CD8-positive, alpha-beta memory T cell (primary cell): ENCODE measurements at regions not wholly inside any gene's neighbourhood (a gene's known extent, or its start where the extent isn't known, plus 50 kb on each side); places are given as distances from the start of the nearest gene placed in this dataset.

ENCODE experiments used
- CTCF ChIA-PET: fragments of 350-600 bp; sonication (Branson Sonifier 250); formaldehyde crosslinking; loops from one replicate; lab custom pipeline; 2021; ENCODE audit warnings: antibody characterized with exemption; lab: Charles Lee
- POLR2A ChIA-PET: fragments of 350-600 bp; sonication (Branson Sonifier 250); formaldehyde crosslinking; loops from one replicate; lab custom pipeline; 2021; ENCODE audit warnings: antibody characterized with exemption; lab: Charles Lee
- DNase-seq, 5 donors: peaks; one replicate each; pipeline versions ENCODE4 v3.0.0 to v3.0.0-alpha.2; 2020 to 2022; ENCODE audit warnings: mixed read lengths in 1 of 5
- H3K27ac ChIP-seq: one replicate; pipeline ENCODE4 v1.7.0; 2013; ENCODE audit warnings: low read depth, mild to moderate bottlenecking, low read length, moderate library complexity
- H3K27me3 ChIP-seq: 2 replicates; pipeline ENCODE4 v1.7.0; 2013; ENCODE audit warnings: low read length, mild to moderate bottlenecking; ENCODE audit not compliant: insufficient read depth, poor library complexity, severe bottlenecking
- H3K36me3 ChIP-seq: 2 replicates; pipeline ENCODE4 v1.7.0; 2013; ENCODE audit warnings: mild to moderate bottlenecking, low read length, moderate library complexity; ENCODE audit not compliant: insufficient read depth
- H3K4me1 ChIP-seq: 2 replicates; pipeline ENCODE4 v1.7.0; 2013; ENCODE audit warnings: mild to moderate bottlenecking, low read length, moderate library complexity; ENCODE audit not compliant: insufficient read depth
- H3K4me3 ChIP-seq: 2 replicates; pipeline ENCODE4 v1.7.0; 2013; ENCODE audit warnings: mild to moderate bottlenecking, low read length
- H3K9me3 ChIP-seq: 2 replicates; pipeline ENCODE4 v1.7.0; 2013; ENCODE audit warnings: mild to moderate bottlenecking, low read length
- H3K27ac Mint-ChIP-seq, 8 donors: one replicate each; pipeline ENCODE4 v1.8.0; 2020 to 2021; ENCODE audit warnings: mixed read lengths in 8 of 8, mild to moderate bottlenecking in 6 of 8, inconsistent platforms in 3 of 8, moderate library complexity in 3 of 8
- H3K27me3 Mint-ChIP-seq, 2 donors: one replicate each; pipeline ENCODE4 v1.8.0; 2020 to 2021; ENCODE audit warnings: mixed read lengths in 2 of 2, mild to moderate bottlenecking in 1 of 2, moderate library complexity in 1 of 2
- H3K36me3 Mint-ChIP-seq, 3 donors: one replicate each; pipeline ENCODE4 v1.8.0; 2020 to 2021; ENCODE audit warnings: mixed read lengths in 3 of 3, inconsistent platforms in 1 of 3, mild to moderate bottlenecking in 1 of 3
- H3K4me1 Mint-ChIP-seq, 3 donors: one replicate each; pipeline ENCODE4 v1.8.0; 2020 to 2021; ENCODE audit warnings: mixed read lengths in 3 of 3, inconsistent platforms in 1 of 3, mild to moderate bottlenecking in 1 of 3
- H3K4me3 Mint-ChIP-seq, 7 donors: one replicate each; pipeline ENCODE4 v1.8.0; 2020 to 2021; ENCODE audit warnings: mixed read lengths in 7 of 7, mild to moderate bottlenecking in 6 of 7, moderate library complexity in 4 of 7, inconsistent platforms in 2 of 7
- H3K9me3 Mint-ChIP-seq, 5 donors: one replicate each; pipeline ENCODE4 v1.8.0; 2020 to 2022; ENCODE audit warnings: mixed read lengths in 5 of 5, mild to moderate bottlenecking in 3 of 5, moderate library complexity in 2 of 5, inconsistent platforms in 1 of 5

DNA sequence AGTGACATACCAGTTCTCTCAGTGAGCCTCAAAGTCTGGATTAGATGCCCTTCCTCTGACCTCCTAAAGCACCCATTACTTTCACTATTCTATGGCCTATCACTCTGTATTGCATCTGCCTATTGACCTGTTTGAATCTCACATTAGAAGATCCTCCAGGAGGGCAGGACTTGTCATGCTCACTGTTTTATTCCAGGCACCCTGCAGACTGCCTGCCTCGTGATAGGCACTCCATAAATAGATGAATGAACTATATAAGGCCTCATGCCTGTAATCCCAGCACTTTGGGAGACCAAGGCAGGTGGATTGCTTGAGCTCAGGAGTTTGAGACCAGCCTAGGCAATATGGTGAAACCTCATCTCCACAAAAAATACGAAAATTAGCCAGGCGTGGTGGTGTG is 160.1 kb upstream of the CADM1 start:
- H3K27ac Mint-ChIP-seq: no peak overlapping the region
- no peaks in the 10 kb centered on the region for H3K4me1 Mint-ChIP-seq
- Histone ChIP-seq H3K36me3 (no peaks in the 10 kb centered on the region), H3K9me3 (no peaks in the 10 kb centered on the region), H3K4me1 (no peaks in the 10 kb centered on the region), H3K4me3 (no peak overlapping the region), H3K27ac (no peak overlapping the region), H3K27me3 (no peaks in the 10 kb centered on the region)
- ChIA-PET CTCF (no interaction called here), POLR2A (no interaction called here)
- no peak overlapping the region for H3K4me3 Mint-ChIP-seq
- H3K27me3 Mint-ChIP-seq: peaks cover 7 to 19% of the 10 kb centered on the region in 2 donors
- no peak for DNase-seq
- H3K36me3 Mint-ChIP-seq: peaks cover 0 to 1% (median 0%) of the 10 kb centered on the region in 3 donors
- peaks cover 0 to 8% (median 0%) of the 10 kb centered on the region in 5 donors for H3K9me3 Mint-ChIP-seq

DNA sequence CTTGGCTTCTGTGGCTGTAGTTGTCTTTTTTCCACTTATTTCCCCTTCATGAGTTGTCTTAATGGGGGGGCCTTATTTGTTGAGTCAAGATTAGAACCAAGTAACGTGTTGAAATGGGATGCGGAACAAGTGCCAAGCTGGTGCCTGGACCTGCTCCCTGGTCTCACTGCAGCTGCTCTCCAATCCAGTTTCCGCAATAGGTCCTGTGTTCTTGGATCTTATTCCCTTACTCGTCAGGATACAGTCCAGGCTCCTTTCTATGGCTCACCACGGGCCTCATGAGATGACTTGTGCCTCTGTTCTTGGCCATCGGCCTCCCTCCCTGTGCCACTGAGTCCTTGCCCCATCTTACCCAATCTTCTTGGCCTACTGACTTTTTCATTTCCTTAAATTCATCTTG is 159.6 kb upstream of the CADM1 start:
- H3K4me1 Mint-ChIP-seq: no peaks in the 10 kb centered on the region
- H3K27ac Mint-ChIP-seq: no peak overlapping the region
- POLR2A ChIA-PET: no interaction called here
- CTCF ChIA-PET: no interaction called here
- Histone ChIP-seq H3K4me3 (no peak overlapping the region), H3K4me1 (no peaks in the 10 kb centered on the region), H3K9me3 (no peaks in the 10 kb centered on the region), H3K27ac (no peak overlapping the region), H3K27me3 (no peaks in the 10 kb centered on the region), H3K36me3 (no peaks in the 10 kb centered on the region)
- H3K4me3 Mint-ChIP-seq: no peak overlapping the region
- no peak for DNase-seq
- peaks cover 12 to 20% of the 10 kb centered on the region in 2 donors for H3K27me3 Mint-ChIP-seq
- peaks cover 0 to 1% (median 0%) of the 10 kb centered on the region in 3 donors for H3K36me3 Mint-ChIP-seq
- H3K9me3 Mint-ChIP-seq: peaks cover 0 to 8% (median 0%) of the 10 kb centered on the region in 5 donors

DNA sequence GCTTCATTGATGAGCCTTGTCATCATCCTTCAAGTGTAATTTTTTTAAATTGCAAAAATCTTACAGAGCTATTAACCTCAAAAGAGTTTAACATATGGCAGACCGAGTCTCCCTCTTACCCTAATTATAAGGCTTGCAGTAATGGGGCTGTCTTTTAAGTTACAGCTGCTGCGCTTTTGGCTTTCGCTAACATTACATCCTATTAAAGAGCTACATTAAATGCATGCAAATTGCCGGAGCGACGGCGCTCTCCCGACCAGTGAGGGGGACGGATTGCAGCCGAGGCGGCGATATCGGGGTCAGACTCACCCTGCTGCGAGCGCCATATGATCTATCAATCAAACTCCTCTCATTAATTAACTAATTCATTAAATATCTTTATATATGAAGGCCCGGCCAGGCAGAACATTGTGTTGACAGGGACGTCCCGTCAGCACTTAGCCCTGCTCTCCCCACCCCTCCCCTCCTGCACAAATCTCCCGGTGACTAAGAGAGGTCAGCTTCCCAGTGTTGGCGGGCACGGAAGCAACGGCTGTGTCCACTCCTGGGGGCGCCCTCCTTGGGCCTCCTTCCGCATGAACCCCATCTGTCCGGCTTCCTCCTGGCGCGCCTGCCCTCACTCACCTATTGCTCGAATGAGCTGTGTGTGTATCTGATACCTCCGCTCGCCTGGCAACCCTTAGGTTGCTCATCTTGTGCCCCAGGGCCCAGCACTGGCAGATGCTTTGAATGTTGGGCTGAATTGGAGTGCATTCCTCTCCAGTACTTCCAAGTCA is 156.0 kb upstream of the CADM1 start:
- H3K36me3 Mint-ChIP-seq: peaks cover 0 to 1% (median 0%) of the 10 kb centered on the region in 3 donors
- peaks cover 0 to 3% (median 0%) of the 10 kb centered on the region in 5 donors for H3K9me3 Mint-ChIP-seq
- no peak overlapping the region for H3K4me3 ChIP-seq
- H3K4me1 Mint-ChIP-seq: no peaks in the 10 kb centered on the region
- no peak overlapping the region for H3K27ac ChIP-seq
- peaks cover 17 to 26% of the 10 kb centered on the region in 2 donors for H3K27me3 Mint-ChIP-seq
- ChIA-PET CTCF (no interaction called here), POLR2A (no interaction called here)
- DNase-seq: no peak
- H3K36me3 ChIP-seq: no peaks in the 10 kb centered on the region
- no peaks in the 10 kb centered on the region for H3K27me3 ChIP-seq
- H3K27ac Mint-ChIP-seq: no peak overlapping the region
- no peak overlapping the region for H3K4me3 Mint-ChIP-seq
- H3K9me3 ChIP-seq: no peaks in the 10 kb centered on the region
- H3K4me1 ChIP-seq: no peaks in the 10 kb centered on the region

DNA sequence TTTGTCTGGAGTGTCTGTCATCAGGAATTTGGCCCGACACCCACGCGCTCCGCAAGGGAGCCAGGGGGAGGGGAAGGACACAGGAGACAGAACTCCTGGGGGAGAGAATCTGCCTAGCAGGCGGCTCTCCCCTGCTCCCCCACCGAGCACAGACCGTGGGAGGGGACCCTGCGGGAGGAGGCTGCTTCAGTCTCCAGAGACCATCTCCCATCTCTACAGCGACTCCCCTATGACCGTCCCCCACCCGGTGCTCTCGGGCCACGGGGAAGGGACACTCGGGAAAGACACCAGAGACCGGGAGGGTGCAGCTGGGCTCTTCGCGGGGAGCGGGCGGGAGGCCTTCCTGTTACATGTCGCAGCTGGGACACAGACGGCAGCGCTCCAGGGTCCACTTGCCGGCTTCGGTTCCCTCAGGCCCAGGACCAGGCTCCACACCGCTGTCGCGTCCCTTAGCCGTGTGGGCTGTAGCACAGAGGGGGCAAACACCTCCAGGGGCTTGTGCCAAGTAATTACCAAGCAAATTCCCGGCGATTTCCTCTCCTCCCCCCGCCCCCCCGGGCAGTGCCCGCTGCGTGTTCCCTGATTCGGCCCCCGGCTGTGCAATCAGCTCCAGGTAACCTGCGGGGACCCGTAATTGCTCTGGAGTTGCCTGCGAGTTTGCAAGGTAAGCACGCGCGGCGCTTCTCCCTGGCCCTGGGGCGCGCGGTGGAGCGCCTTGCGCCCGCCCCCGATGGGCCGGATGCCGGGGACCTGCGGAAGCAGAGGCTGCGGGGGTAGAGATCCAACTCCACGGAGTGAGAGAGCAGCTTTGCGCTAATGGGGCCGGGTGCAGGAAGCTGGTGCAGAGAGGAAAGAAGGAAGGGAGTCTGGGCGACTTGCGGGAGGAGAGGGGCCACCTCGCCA is 155.1 kb upstream of the CADM1 start:
- no peak overlapping the region for H3K4me3 ChIP-seq
- ChIA-PET POLR2A (no interaction called here), CTCF (no interaction called here)
- H3K9me3 Mint-ChIP-seq: peaks cover 0 to 3% (median 0%) of the 10 kb centered on the region in 5 donors
- no peaks in the 10 kb centered on the region for H3K36me3 ChIP-seq
- H3K27me3 ChIP-seq: no peaks in the 10 kb centered on the region
- H3K9me3 ChIP-seq: no peaks in the 10 kb centered on the region
- H3K4me1 ChIP-seq: no peaks in the 10 kb centered on the region
- no peak overlapping the region for H3K27ac Mint-ChIP-seq
- no peak overlapping the region for H3K4me3 Mint-ChIP-seq
- H3K36me3 Mint-ChIP-seq: peaks cover 0 to 1% (median 0%) of the 10 kb centered on the region in 3 donors
- no peak for DNase-seq
- peaks cover 17 to 26% of the 10 kb centered on the region in 2 donors for H3K27me3 Mint-ChIP-seq
- H3K4me1 Mint-ChIP-seq: no peaks in the 10 kb centered on the region
- H3K27ac ChIP-seq: no peak overlapping the region

DNA sequence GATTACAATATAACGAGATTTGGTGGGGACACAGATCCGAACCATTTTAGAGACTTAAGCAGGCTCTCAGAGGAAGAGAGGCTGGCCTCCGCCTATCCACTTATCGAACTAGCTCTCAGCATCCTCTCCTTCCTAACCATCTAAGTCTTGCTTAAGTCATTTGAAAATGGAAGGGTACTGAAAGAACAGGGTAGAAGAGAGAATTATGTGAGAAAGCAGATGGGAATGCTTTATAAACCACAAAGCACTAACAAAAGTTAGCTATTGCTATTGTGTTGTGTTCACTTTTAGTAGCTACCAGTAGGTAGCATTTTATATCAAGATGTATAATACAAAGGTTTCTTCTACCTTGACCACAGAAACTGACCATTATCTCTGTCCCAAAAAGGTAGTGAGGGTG is 153.4 kb upstream of the CADM1 start:
- Mint-ChIP-seq H3K27ac (no peak overlapping the region), H3K4me1 (no peaks in the 10 kb centered on the region), H3K9me3 (peaks cover 0 to 3% (median 0%) of the 10 kb centered on the region in 5 donors), H3K36me3 (no peaks in the 10 kb centered on the region), H3K4me3 (no peak overlapping the region), H3K27me3 (peaks cover 17 to 24% of the 10 kb centered on the region in 2 donors)
- H3K4me3 ChIP-seq: no peak overlapping the region
- H3K27ac ChIP-seq: no peak overlapping the region
- no peaks in the 10 kb centered on the region for H3K36me3 ChIP-seq
- CTCF ChIA-PET: interaction anchor here (1.0 kb wide), 1 partner anchor 9 kb away, joined by 3 read pairs; no protein-coding TSS in a partner anchor
- POLR2A ChIA-PET: no interaction called here
- no peaks in the 10 kb centered on the region for H3K4me1 ChIP-seq
- H3K9me3 ChIP-seq: no peaks in the 10 kb centered on the region
- no peaks in the 10 kb centered on the region for H3K27me3 ChIP-seq
- no peak for DNase-seq

DNA sequence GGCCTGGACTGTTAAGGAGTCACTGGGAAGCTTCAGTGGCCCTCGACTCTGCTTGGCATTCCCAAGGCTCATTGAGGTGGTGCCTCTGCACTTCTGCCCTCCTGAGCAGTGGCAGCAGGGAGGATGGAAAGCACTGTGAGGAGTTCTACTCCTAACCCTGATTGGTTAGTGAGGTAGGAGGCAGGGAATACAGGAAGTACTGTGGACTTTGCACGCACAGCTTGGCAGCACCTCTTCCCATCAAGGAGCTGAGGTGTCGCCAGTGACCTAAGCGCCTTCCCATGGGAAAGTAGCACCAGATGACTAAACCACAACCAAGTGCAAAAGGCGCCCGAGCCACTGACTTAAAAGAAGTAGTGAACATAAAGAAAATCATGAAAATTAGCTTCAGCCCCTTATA is 152.5 kb upstream of the CADM1 start:
- no peaks in the 10 kb centered on the region for H3K4me1 Mint-ChIP-seq
- H3K9me3 ChIP-seq: no peaks in the 10 kb centered on the region
- H3K4me3 Mint-ChIP-seq: no peak overlapping the region

DNA sequence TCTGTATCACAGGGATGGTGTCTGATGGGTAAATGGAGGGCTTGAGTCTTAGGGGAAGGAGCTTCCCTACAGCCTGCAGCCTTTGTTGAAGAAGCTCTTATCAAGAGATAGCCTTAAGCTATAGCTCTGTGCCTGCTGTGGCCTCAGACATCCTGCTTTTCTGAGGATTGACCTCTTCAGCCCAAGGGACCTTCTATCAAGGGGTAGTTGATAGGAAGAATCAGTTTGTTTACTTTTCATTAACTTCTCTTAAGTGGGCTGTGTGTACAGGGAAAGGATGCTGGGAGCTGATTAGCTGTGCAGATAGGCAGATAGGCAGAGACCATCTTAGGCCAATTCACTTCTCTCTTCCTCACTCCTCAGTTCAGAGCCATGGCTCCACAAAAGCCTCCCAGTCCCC is 151.8 kb upstream of the CADM1 start:
- Histone ChIP-seq H3K36me3 (no peaks in the 10 kb centered on the region), H3K27me3 (no peaks in the 10 kb centered on the region), H3K4me3 (no peak overlapping the region), H3K9me3 (no peaks in the 10 kb centered on the region), H3K4me1 (no peaks in the 10 kb centered on the region), H3K27ac (no peak overlapping the region)
- no peak for DNase-seq
- POLR2A ChIA-PET: no interaction called here
- Mint-ChIP-seq H3K36me3 (no peaks in the 10 kb centered on the region), H3K4me3 (no peak overlapping the region), H3K27me3 (peaks cover 19 to 28% of the 10 kb centered on the region in 2 donors), H3K27ac (no peak overlapping the region), H3K4me1 (no peaks in the 10 kb centered on the region), H3K9me3 (peaks cover 0 to 3% (median 0%) of the 10 kb centered on the region in 5 donors)
- CTCF ChIA-PET: no interaction called here

More for the DNA sequence above, 152.5 kb upstream of the CADM1 start:
- Histone ChIP-seq H3K27me3 (no peaks in the 10 kb centered on the region), H3K4me1 (no peaks in the 10 kb centered on the region), H3K27ac (no peak overlapping the region), H3K4me3 (no peak overlapping the region), H3K36me3 (no peaks in the 10 kb centered on the region)
- peaks cover 19 to 27% of the 10 kb centered on the region in 2 donors for H3K27me3 Mint-ChIP-seq
- DNase-seq: no peak
- H3K9me3 Mint-ChIP-seq: peaks cover 0 to 3% (median 0%) of the 10 kb centered on the region in 5 donors
- POLR2A ChIA-PET: no interaction called here
- H3K27ac Mint-ChIP-seq: no peak overlapping the region
- no peaks in the 10 kb centered on the region for H3K36me3 Mint-ChIP-seq
- CTCF ChIA-PET: no interaction called here

DNA sequence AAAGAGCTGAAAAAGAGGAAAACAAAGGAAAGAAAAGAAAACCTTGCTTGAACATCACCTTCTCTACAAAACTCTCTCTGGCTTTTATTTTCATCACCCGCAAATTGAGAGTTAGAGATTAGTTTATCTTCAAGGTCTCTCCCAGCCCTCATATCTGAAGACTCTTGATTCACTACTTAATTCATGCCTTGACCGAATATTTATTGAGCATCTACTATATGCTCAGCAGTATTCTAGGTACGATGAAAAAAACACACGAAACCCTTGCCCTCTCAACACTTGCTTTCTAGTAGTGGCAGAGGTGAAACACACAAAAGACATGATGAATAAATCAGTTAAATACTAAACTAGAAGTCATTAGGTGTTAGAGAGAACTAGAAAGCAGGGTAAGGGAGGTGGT is 150.6 kb upstream of the CADM1 start:
- H3K9me3 Mint-ChIP-seq: peaks cover 0 to 3% (median 0%) of the 10 kb centered on the region in 5 donors
- Histone ChIP-seq H3K36me3 (no peaks in the 10 kb centered on the region), H3K4me1 (no peaks in the 10 kb centered on the region), H3K27ac (no peak overlapping the region), H3K4me3 (no peak overlapping the region), H3K27me3 (no peaks in the 10 kb centered on the region), H3K9me3 (no peaks in the 10 kb centered on the region)
- no peak overlapping the region for H3K4me3 Mint-ChIP-seq
- H3K27me3 Mint-ChIP-seq: peaks cover 15 to 24% of the 10 kb centered on the region in 2 donors
- H3K27ac Mint-ChIP-seq: no peak overlapping the region
- no peaks in the 10 kb centered on the region for H3K36me3 Mint-ChIP-seq
- POLR2A ChIA-PET: no interaction called here
- no peak for DNase-seq
- CTCF ChIA-PET: no interaction called here
- H3K4me1 Mint-ChIP-seq: no peaks in the 10 kb centered on the region
